AG09309 (cell line): ENCODE measurements at regions not wholly inside any gene's neighbourhood (a gene's known extent, or its start where the extent isn't known, plus 50 kb on each side); places are given as distances from the start of the nearest gene placed in this dataset.

Experiments used
- DNase-seq: peaks from one replicate; pipeline ENCODE4 v3.0.0-alpha.2; 2010; ENCODE audit warnings: low read depth
- H3K4me3 ChIP-seq: 2 replicates; pipeline ENCODE4 v1.5.1; 2011; ENCODE audit warnings: mild to moderate bottlenecking, low read depth, low read length, moderate library complexity; ENCODE audit not compliant: control insufficient read depth
- TF ChIP-seq, protein P1 (sequence below): IDR thresholded peaks from 2 replicates; pipeline ENCODE4 v1.5.1; 2011; ENCODE audit warnings: mild to moderate bottlenecking, low read depth, low read length, inconsistent platforms; ENCODE audit not compliant: insufficient read depth, control insufficient read depth; ENCODE audit errors: missing control alignments

DNA sequence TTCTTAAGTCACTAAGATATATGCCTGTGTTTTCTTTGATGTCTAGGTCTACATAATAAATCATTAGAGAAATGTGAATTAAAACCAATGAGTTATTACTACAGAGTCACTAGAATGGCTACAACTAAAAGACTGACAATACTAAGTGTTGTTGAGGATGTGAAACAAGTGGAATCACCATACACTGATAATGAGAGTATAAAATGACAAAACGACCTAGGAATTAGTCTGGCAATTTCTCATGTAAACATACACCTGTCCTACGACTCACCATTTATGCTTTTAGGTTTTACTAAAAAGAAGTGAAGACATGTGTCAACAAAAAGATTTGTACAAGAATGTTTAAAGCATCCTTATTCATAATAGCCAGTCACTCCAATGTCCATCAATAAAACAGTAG, 75.2 kb upstream of the SATB1 start:
- TF ChIP-seq, protein P1, sequence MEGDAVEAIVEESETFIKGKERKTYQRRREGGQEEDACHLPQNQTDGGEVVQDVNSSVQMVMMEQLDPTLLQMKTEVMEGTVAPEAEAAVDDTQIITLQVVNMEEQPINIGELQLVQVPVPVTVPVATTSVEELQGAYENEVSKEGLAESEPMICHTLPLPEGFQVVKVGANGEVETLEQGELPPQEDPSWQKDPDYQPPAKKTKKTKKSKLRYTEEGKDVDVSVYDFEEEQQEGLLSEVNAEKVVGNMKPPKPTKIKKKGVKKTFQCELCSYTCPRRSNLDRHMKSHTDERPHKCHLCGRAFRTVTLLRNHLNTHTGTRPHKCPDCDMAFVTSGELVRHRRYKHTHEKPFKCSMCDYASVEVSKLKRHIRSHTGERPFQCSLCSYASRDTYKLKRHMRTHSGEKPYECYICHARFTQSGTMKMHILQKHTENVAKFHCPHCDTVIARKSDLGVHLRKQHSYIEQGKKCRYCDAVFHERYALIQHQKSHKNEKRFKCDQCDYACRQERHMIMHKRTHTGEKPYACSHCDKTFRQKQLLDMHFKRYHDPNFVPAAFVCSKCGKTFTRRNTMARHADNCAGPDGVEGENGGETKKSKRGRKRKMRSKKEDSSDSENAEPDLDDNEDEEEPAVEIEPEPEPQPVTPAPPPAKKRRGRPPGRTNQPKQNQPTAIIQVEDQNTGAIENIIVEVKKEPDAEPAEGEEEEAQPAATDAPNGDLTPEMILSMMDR = no peak
- no peak overlapping the region for H3K4me3 ChIP-seq
- DNase-seq = no peak

DNA sequence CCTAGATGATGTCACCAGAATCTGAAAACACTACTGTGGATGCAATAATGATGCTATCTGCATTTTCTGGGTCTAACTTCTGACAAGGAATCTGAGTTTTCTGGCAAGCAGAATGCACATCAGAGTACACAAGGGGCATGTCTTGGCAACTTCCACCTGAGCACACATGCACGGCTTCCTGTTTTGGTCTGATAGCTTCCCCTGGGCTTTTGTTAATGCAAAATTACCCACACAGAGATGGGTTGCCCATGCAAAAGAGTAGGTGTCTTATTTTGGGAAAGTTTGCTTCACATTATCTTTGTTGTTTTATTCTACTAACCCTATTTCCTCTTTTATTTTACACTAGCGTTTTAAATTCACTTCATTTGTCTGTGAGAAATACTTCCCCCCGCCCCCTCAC, 74.2 kb upstream of the SATB1 start:
- DNase-seq = no peak
- no peak overlapping the region for H3K4me3 ChIP-seq
- TF ChIP-seq, protein P1 = no peak

DNA sequence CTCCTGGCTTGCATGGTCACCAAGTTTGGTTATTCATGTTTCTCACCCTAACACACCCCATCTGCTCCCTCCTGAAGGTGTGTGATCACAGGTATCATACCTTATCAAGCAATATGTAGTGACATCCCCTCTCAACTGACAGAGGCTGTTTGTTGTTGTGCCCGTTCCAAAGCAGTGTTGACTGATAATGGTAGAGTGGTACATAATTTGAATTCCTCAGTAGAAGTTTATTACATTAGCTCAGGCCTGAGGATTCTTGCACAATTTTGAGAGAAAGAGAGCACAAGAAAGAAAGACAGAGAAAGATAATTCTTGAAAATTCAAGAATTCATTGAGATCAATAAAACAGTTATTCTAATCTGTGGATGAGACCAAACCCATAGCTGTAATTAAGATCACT, 69.1 kb upstream of the SATB1 start:
- no peak overlapping the region for H3K4me3 ChIP-seq
- TF ChIP-seq, protein P1 = no peak
- DNase-seq = no peak

DNA sequence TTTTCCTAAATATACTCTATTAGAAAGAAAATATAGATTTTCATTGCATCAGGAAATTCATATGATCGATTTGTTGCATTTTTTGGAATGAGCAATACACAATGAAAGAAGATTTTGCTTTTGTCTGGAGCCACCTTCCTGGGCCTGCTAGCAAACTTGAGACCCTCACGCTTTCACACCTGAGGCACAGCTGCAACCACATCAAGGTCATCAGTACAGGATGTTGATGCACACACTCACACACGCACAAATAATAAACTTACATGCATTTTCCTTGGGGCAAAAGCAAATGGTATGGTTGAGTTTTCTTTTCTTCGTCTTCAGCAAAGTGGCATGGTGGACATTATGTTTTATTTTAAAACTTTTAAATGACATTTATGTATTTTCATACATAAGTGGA, 64.8 kb upstream of the SATB1 start:
- no peak for DNase-seq
- TF ChIP-seq, protein P1 = no peak
- H3K4me3 ChIP-seq = no peak overlapping the region

DNA sequence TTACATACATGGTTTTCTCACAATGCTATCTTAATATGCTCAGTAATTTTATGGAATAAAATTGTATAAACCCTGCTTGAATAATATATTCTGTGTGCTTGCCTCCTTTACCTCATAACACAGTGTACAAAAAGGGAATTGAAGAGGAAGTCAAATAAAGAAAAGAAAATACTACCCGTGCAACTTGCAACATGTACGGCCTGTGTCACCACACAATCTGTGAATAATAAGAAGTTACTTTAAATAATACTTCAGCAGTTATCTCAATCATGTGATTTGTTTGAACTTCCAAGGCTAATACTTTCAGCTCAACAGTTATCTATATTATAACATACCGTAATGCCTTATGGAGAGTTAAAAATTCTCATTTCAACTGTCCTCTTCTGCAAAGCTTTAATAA, 58.1 kb upstream of the SATB1 start:
- no peak overlapping the region for H3K4me3 ChIP-seq
- TF ChIP-seq, protein P1 = no peak
- no peak for DNase-seq

DNA sequence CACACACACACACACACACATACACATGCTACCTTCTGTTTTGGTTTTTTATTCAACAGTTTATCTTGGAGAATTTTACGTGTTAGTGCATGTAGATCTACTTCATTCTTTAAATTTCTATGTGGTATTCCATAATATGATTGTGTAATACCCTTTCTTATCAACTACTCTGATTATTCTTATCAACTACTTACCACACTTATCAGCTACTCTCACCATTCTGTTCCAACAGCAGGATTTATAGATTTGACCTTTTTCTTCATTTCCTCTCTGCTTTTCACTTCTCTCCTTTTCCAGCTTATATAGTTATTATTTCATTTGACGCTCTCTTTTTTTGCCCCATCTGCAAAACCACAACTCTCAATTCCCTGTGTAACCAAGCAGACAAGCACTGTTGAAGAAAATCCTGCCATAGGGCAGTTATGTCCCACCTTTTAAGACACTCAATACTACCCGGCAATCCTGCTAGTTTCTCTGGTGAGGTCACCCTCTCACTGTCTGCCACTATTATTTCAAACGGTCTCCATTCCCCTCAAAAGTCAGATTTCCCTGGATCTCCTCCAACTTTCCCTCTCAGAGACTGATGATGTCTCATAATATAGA, 56.9 kb upstream of the SATB1 start:
- DNase-seq = no peak
- TF ChIP-seq, protein P1 = no peak
- no peak overlapping the region for H3K4me3 ChIP-seq

DNA sequence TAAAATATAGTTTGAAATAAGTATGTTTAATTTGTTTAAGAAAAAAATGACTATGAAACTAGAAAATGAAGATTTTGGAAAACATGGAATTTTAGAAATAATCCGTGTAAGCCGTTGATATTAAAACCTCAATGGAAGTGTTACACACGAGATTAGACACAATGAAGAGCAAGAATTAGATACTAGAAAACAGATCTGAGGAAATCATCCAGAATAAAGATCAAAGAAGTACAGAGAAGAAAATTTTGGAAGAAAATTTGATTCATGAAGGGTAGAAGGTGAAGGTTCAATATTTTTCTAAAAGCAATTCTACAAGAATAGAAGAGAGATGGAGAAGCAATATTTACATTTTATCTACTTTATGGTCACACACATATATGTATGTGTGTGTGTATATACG, 52.5 kb upstream of the SATB1 start:
- H3K4me3 ChIP-seq = no peak overlapping the region
- DNase-seq = no peak
- TF ChIP-seq, protein P1 = no peak
